ENCODE measurements at regions not wholly inside any gene's neighbourhood (a gene's known extent, or its start where the extent isn't known, plus 50 kb on each side); places are given as distances from the start of the nearest gene placed in this dataset.

DNA sequence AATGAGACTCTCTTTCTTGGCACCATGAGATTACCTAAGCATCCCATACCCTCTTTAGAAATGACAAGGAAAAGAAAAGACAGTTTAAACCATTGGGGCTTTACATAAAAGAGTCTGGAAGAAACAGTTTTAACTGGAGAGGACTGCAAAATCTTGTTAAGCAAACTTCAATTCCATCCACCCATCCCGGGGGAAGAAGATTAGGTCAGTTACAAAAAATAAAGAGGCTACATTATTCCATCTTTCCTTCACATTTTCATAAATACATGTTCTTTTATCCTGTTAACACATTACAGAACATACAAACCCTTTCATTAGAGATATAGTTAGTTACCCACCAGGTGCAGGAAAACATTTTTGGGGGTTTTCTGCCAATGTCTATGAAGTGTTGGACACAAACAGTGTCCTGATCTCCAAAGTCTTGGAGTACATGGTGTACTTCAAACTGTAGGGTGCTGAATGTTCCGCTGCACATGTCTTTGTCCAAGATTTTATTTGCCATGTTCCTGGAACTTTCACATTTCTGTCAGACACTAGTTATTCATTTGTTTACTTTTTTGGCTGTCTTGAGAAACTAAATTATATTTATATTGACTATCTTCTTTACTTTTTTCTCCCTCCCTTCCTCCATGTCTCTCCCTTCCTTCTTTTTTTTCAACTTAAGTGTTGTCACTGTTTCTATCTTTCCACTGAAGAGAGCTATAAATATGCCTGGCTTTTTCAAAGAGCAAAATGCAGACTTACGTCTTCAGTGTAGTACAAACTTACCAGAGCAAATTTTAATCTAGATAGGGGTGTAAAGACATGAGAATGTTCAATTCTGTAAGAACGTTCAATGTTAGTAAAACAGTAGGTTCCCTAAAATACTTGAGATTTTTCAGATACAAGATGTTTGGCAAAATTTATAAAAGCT, 410.9 kb upstream of the PRR16 start:
- Mint-ChIP-seq H3K4me1 (ENCODE audit: unreplicated experiment) (no peaks in the 10 kb centered on the region), H3K9me3 (ENCODE audit: unreplicated experiment) (no peaks in the 10 kb centered on the region), H3K36me3 (ENCODE audit: unreplicated experiment) (no peaks in the 10 kb centered on the region), H3K27ac (ENCODE audit: unreplicated experiment) (no peak overlapping the region), H3K27me3 (ENCODE audit: unreplicated experiment) (peaks cover 22% of the 10 kb centered on the region), H3K4me3 (ENCODE audit: unreplicated experiment) (no peak overlapping the region)
- no peak for DNase-seq (ENCODE audit: extremely low spot score, unreplicated experiment)
- no peak for TF ChIP-seq CTCF (IDR thresholded peaks at IDR 0.05)

- Mint-ChIP-seq H3K9me3 (ENCODE audit: unreplicated experiment) (no peaks in the 10 kb centered on the region), H3K4me3 (ENCODE audit: unreplicated experiment) (no peak overlapping the region), H3K27me3 (ENCODE audit: unreplicated experiment) (peaks cover 22% of the 10 kb centered on the region), H3K27ac (ENCODE audit: unreplicated experiment) (no peak overlapping the region), H3K36me3 (ENCODE audit: unreplicated experiment) (no peaks in the 10 kb centered on the region), H3K4me1 (ENCODE audit: unreplicated experiment) (no peaks in the 10 kb centered on the region)
- DNase-seq (ENCODE audit: extremely low spot score, unreplicated experiment): no peak
- no peak for TF ChIP-seq CTCF (IDR thresholded peaks at IDR 0.05)
Measured at GRCh38 chr5:120053841-120054240, 410.3 kb upstream of the PRR16 start.

GRCh38 chr5:120055858-120056257, 408.2 kb upstream of the PRR16 start:
- Mint-ChIP-seq H3K27ac (ENCODE audit: unreplicated experiment) (no peak overlapping the region), H3K4me3 (ENCODE audit: unreplicated experiment) (no peak overlapping the region), H3K27me3 (ENCODE audit: unreplicated experiment) (peaks cover 23% of the 10 kb centered on the region), H3K4me1 (ENCODE audit: unreplicated experiment) (no peaks in the 10 kb centered on the region), H3K9me3 (ENCODE audit: unreplicated experiment) (no peaks in the 10 kb centered on the region), H3K36me3 (ENCODE audit: unreplicated experiment) (no peaks in the 10 kb centered on the region)
- no peak for DNase-seq (ENCODE audit: extremely low spot score, unreplicated experiment)
- TF ChIP-seq CTCF (IDR thresholded peaks at IDR 0.05): peak; percentile 54

DNA sequence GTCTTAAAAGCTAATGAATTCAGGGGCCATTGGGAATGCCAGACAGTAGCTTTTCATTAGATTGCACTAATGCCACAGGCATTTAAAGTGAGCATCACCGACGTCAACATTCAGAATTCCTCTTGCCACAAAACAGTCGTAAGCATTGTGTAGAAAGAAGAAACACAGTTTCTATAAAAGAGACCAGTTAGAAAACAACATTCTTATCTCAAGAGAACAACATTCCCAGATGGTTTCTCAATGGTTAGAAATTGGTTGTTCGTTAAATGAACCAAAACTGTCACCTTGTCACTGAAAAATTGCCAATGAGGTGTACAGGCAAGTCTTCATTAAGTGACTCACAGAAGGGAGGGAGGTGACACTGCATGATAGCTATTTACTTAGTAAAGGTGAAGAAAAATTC, 401.6 kb upstream of the PRR16 start:
- Mint-ChIP-seq H3K4me1 (ENCODE audit: unreplicated experiment) (no peaks in the 10 kb centered on the region), H3K27me3 (ENCODE audit: unreplicated experiment) (peaks cover 16% of the 10 kb centered on the region), H3K36me3 (ENCODE audit: unreplicated experiment) (no peaks in the 10 kb centered on the region), H3K9me3 (ENCODE audit: unreplicated experiment) (no peaks in the 10 kb centered on the region), H3K4me3 (ENCODE audit: unreplicated experiment) (no peak overlapping the region), H3K27ac (ENCODE audit: unreplicated experiment) (no peak overlapping the region)
- DNase-seq (ENCODE audit: extremely low spot score, unreplicated experiment): no peak
- TF ChIP-seq CTCF (IDR thresholded peaks at IDR 0.05): no peak

DNA sequence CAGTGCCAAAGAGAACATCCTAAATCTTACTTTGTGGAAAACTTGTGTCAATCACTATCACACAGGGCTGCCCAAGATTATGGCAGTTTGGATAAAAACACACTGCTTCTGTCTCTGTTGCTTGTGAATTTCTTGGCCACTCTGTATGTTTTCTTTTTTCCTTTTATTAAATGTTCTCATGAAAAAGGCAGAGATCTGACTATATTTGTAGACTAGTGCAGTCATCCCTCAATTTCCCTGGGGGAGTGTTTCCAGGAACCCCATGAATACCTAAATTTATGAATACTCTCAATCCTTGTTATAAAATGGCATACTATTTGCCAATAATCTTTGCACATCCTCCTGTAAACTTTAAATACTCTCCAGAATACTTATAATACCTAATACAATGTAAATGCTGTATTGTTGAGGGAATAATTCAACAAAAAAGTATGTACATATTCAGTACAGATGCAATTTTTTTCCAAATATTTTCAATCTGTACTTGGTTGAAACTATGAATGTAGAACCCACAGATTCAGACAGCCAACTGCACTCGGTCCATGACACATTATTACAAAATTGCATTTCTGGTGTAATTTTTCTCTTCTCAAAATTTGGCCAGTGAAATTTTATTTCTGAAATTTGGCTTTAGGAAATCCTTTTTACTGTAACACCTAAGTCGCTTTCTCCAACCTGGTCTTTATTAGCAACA, 391.9 kb upstream of the PRR16 start:
- Mint-ChIP-seq H3K36me3 (ENCODE audit: unreplicated experiment) (no peaks in the 10 kb centered on the region), H3K9me3 (ENCODE audit: unreplicated experiment) (no peaks in the 10 kb centered on the region), H3K4me3 (ENCODE audit: unreplicated experiment) (no peak overlapping the region), H3K27ac (ENCODE audit: unreplicated experiment) (no peak overlapping the region), H3K27me3 (ENCODE audit: unreplicated experiment) (peaks cover 8% of the 10 kb centered on the region), H3K4me1 (ENCODE audit: unreplicated experiment) (peaks cover 2% of the 10 kb centered on the region)
- no peak for TF ChIP-seq CTCF (IDR thresholded peaks at IDR 0.05)
- DNase-seq (ENCODE audit: extremely low spot score, unreplicated experiment): no peak

Measured in osteocyte (in vitro differentiated cells).